ENCODE measurements at regions not wholly inside any gene's neighbourhood (a gene's known extent, or its start where the extent isn't known, plus 50 kb on each side); places are given as distances from the start of the nearest gene placed in this dataset.
A peak's percentile ranks its signal among the peaks of the same experiment; 100 is the strongest.
"Not testable (repeated sequence)": the region's sequence is repeated elsewhere in the genome, so short reads cannot be mapped to it uniquely, and the experiment has no call there.

DNA sequence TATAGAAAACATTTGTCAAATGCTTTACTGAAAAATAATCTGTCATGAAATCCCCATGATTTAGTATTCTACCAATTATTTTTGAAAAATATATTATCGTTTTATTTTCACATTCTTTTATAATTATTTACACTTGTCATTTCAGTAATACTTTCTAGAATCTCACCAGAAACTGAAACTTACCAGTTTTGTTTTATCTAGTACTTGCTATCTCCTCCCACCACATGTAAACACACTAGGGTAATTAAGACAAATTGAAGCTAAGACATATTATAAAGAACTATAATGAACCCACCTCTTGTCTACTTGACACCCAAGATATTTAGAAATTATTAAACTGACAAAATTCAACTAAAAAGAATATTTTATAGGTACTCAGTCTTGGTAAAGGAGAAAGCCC, 51.5 kb upstream of the GRM3 start:
- no peak for DNase-seq (ENCODE audit: low spot score)

DNA sequence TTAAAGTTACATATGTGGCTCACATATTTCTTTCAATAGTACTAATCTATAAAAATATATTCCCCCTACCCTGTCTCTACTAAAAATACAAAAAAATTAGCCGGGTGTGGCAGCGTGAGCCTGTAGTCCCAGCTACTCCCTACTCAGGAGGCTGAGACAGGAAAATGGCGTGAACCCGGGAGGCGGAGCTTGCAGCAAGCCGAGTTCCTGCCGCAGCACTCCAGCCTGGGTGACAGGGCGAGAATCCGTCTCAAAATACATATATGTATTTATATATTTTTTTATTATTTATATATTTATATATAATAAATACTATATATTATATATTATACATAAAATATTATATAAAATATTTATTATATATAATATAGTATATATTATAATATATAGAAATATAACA, 69.7 kb upstream of the GRM3 start:
- no peak for DNase-seq (ENCODE audit: low spot score)

DNA sequence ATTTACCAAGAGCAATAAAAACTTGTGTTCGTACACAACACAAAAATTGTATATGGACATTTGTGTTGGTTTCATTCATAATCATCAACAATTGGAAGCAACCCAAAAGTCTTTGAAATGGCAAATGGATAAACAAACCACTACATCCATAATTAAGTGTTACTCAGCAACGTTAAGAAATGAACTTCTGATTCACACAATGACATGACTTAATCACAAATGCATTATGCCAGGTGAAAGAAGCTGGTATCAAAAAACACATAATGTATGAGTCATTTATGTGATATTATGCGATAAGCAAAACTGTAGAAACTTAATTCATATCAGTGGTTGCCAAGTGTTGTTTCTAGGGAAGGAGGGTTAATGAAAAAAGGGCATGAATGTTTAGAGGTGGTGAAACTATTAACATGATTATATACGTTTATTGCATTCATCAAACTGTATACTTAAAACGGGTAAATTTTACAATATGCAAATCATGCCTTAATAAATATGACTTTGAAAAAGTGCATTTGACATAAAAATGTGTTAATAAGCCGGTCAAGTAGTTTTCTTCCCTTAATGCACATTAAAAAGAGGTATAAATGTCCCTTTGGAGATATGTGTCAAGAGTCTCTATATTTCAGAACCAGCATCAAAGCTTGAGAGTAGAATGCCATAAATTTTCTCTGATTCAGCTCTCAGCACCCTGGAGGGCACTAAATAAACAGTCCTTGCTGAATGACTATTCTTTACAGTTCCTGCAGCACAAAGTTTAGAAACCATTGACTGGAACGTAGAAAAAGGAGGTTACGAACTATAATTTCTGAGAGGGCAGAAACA, 84.8 kb upstream of the GRM3 start:
- DNase-seq (ENCODE audit: low spot score) = no peak

DNA sequence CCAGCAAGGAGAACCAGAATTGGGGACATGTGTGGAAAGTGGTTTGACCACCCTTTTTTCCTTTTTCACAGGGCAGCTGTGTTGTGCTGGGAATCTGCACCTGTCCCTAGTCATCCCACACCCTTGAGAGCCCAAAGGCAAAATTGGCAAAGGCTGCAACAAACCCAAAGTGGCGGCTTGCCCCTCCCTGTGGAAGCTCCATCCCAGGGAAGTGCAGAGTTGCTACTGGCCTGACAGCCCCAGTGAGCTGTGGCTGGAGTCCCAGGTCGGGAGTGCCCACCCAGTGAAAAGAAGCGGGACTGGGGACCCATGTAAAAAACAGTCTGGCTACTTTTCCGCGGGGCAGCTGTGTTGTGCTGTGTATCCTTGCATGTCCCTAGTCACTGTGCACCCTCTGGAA, 109.1 kb upstream of the GRM3 start:
- no peak for DNase-seq (ENCODE audit: low spot score)

DNA sequence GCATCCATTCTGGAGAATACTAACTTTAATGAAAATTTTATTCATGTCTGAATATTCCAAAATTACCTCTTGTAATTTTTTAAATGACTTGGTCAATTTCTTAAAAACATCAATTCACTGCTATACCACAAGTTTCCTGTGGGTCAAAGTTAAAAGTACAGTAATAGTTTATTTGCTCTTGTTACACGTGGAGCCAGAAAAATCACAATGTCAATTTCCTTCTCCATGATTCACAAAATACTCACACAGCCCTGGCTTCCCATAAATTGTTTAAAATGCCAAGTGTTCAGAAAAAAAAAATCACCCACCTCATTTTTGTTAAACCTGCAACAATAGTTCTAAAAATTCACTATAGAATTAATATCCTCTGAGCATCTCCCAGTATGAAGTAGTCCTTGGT, 139.5 kb upstream of the GRM3 start:
- no peak for DNase-seq (ENCODE audit: low spot score)

DNA sequence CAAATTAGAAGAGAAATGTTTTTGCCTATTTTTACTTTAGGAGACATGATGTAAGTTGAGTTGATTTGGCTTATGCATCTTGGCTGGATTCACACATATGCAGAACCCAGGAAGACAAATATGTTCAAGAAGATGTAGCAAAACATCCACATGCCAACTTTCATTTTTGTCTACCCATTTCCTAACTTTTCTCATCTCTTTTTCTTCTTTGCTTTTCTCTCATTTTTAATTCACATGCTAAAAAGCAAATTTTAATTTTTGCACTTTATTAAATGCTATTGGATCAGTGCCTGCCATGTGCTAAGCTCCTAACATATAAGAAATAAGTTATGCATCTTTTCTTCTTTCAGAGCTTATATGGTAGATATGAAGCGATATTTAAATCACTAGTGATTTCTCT, 143.7 kb upstream of the GRM3 start:
- DNase-seq (ENCODE audit: low spot score) = no peak

DNA sequence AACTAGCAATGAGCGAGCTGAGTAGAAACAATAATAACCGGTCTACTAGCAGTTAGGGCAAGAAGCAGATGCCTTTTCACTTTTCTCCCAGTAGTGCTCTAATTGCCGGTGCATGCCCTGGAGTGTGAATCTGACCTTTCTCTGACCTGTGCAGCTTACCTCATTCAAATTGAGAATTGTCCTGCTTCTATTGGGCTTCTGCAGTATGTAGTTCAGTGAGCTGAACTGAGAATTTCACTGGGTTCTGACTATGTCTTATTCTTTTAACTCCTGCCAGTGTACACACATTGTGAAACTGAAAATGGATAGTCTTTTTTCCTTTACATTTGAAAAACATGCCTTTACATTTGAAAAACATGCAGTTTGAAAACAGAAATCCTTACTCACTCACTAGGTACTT, 157.9 kb upstream of the GRM3 start:
- DNase-seq (ENCODE audit: low spot score) = no peak

DNA sequence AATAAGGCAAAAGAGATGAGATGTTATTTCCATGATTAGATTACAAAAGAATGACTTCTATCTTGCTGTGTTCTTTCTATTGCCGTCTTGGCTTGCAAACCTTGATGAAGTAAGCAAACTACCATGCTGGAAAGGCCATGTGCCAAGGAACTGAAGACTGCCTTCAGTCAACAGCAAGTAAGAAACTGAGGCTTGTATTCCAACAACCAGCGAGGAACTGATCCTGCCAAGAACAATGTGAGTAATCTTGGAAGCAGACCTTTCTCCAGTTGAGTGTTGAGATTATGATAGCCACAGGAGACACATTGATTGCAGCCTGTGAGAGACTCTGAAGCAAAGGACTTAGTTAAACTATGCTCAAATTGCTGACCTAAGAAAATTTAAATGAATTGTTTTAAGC, 164.6 kb upstream of the GRM3 start:
- DNase-seq (ENCODE audit: low spot score) = no peak

DNA sequence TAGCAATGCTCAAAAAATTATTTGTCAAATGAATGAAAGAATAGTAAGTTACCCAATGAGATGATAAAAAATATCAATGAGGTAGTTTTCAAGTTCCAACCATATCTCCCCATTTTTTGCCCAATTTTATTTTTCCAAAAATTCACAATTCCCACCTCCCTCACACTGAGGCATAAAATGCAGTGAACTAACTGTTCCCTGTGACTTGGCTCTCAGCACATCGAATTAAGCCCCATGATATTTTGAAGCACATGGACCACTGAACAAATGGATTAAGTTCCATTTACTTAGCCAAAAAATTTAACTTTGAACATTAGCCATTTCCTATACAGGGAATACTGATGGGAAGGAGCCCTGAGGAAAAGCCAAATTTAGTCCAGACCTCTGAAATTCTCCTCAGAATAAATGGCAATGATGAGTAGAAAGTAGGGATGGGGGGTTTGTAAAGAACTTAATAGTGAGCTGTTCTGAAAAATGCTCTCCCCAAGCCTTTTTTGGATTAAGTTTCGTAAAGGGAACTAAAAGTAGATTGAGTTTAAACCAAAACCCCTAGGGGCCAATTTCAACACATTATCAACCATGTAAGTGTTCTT, 166.3 kb upstream of the GRM3 start:
- no peak for DNase-seq (ENCODE audit: low spot score)

DNA sequence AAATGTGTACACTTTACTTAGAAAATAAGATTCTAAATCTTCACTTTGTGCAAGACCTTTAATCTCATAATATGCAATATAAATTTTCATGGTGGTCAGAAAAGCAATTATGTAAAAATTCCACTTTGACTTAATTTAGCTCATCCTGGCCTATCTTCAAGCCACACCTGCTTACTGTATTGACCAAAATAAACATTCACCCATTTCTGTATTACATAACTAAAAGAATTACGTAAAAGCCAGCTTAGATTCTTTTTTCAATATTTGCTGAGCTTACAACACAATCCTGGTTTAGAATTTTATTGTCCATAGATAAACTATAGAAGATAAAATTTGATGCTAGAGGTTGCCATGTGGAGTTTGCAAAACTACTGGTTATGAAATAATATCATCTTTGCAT, 172.9 kb upstream of the GRM3 start:
- no peak for DNase-seq (ENCODE audit: low spot score)

DNA sequence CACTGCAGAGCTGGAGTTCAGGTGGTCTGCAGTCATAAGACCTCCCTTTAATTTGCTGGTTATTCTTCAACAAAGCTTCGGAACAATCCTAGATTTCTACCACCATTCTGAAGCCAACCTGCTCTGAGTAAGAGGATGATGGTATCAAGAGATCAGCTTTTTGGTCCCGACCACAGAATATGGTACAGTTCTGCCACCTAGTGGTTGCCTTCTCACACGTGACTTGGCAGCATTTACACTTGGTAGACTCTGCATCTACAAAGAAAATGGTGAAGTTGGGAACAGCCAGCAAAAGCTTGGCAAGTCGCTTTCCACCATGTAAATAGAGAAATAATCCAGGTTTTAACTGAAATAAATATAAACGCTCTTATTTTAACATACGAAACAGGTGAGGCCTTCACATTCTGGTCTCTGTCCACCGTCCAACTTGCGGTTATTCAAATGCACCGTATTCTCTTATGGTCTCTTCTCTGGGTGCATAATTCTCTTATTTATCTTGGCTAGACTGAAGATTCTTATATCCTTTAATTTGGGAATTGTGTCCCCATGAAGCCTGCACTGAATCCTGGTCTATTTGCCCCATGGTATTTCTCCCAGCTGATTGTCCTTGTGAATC, 173.9 kb upstream of the GRM3 start:
- peak; percentile 73 for DNase-seq (ENCODE audit: low spot score)

DNA sequence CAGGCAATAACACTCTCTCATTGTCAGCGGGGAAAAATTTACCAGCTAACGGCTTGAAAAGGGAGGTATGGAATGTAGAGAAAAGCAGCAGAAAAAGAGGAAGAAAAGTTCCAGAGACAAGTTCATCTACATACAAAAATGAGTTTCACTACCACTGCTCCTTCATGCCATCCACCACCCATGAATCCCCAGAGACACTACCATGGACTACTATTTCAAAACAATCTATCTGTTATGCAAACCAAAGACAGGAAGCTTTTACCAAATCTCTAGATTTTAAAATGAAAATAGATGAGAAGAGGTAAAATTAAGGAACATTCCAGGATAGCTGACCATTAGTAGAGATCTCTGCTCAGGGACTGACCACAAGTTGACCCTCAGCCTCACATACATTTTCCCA, 189.0 kb upstream of the GRM3 start:
- DNase-seq (ENCODE audit: low spot score) = no peak

DNA sequence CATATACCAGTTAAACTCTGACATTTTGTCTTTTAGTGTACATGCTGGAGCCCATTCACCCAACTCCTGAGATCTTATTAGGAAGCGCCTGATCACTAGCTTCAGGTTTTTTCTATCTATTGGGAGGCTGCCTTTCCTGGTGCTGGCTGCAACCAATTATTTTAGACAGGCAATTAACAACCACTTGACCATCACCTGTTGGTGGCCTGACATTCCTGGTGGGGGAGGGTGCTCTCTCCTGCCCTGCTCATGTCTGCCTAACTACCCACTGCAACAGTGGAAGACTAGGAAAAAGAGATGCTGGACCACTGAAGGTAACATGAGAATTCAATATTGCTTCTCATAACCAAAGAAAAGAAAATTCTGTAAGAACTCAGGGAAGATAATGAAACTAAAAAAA, 190.3 kb upstream of the GRM3 start:
- DNase-seq (ENCODE audit: low spot score) = no peak

DNA sequence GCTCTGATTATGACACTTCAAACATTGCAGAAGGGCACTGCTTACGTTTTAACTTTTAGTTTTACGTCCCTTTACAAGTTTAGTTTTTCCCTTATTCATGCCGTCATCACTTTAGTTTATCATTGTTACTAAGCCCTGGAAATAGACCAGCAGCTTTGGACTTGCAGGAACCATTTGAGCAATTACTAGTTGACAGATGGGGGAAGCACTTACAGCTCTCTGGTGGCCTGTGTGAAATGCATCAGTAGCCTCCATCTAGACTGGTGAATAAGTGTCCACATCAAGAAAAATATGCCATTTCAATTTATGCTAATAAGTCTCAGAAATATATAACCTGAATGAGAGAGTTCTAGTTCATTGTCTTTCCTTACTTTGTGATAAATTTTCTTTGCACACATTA, 194.9 kb upstream of the GRM3 start:
- no peak for DNase-seq (ENCODE audit: low spot score)

DNA sequence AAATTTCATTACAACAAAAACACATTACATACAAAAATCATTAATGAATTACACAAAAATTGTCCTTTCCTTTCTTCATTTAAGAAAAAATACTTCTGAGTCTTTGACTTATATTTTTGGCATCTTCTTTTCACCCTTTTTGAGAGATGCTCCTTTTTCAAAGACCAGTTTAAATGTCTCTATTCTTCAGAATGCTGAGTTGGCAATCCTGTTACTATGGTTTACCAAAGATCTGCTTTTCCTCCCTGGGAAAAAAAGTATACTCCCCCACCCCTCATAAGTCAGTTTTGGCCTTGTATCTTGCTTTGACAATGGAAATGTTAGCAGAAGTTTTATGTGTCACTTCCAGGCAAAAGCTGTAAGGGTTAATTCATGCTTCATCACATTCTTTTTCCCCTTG, 198.4 kb upstream of the GRM3 start:
- DNase-seq (ENCODE audit: low spot score) = no peak

DNA sequence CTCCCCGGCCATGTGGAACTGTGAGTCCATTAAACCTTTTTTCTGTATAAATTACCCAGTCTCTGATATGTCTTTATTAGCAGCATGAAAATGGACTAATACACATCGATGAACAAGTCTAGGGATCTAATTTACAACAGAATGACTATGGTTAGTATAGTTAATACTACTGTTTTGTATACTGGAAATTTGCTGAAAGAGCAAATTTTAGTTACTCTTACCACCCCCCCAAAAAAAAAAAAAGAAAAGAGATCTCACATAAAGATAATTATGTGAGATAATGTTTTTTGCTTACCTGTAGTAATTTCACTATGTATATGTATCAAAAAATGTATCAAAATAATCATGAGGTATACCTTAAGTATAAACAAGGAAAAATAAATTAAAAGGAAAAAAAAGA, 199.5 kb upstream of the GRM3 start:
- no peak for DNase-seq (ENCODE audit: low spot score)

DNA sequence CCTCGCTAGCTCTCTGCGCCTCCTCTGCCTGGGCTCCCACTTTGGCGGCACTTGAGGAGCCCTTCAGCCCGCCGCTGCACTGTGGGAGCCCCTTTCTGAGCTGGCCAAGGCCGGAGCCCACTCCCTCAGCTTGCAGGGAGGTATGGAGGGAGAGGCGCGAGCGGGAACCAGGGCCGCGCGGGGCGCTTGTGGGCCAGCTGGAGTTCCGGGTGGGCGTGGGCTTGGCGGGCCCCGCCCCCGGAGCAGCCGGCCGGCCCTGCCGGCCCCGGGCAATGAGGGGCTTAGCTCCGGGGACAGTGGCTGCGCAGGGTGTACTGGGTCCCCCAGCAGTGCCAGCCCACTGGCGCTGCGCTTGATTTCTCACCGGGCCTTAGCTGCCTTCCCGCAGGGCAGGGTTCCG, 203.3 kb upstream of the GRM3 start:
- DNase-seq (ENCODE audit: low spot score) = not testable (repeated sequence)

DNA sequence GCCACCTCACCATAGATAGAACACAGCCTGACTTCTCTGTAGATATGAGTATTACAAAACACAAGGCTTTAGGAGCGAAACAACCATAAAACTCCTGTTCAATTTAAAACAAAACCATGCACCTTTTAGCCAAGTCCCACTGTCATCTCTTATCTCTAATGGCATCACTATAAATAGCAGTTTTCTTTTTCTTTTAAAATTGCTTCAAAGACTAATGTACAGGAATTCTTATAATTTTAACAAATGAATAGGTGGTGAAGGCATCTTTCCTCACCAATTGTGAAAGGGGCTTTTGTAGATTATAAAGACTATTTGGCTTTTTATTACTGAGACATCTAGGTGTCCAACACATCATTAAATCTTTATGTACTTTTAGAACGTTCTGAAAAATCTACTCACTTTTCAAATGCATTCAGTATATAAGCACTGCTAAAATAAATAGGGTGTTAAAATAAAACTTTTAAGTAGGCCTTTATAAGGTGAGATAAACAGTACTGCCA, 205.7 kb upstream of the GRM3 start:
- DNase-seq (ENCODE audit: low spot score) = no peak

DNA sequence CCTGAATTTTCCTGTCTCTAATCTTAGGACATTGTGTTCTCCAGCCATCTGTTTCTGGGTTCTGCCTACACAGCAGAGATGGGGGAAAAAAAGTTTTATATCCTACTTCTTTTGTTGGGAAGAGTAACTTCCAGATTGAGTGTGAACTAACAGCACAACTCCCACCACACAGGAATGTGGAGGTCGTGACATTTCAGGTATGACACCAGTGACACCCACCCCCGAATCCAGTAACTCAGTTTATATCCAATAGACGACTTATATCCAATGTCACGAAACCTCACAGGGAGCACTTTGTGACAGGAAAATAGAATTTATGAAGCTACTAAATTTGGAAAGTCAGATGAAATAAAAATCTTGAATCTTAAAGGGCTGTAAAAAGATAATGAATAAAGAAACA, 211.9 kb upstream of the GRM3 start:
- no peak for DNase-seq (ENCODE audit: low spot score)

DNA sequence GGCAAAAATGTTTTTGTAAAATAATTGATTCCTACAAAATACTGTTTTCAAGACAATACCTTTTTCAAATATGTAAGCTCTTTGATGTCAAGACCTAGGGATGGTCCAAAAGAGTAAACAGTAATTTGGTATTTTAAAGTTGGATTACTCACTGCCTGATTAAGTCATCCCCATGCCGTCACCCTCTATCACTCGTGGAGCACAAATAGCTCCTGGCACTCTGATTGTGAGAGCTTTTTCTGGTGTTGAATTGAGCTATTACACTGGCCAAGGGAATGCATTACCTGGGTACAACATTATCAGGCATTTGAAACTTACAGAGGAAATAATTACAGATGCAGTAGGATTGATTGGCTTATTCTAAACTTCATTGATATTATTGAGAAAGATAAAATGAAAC, 231.9 kb upstream of the GRM3 start:
- no peak for DNase-seq (ENCODE audit: low spot score)

DNA sequence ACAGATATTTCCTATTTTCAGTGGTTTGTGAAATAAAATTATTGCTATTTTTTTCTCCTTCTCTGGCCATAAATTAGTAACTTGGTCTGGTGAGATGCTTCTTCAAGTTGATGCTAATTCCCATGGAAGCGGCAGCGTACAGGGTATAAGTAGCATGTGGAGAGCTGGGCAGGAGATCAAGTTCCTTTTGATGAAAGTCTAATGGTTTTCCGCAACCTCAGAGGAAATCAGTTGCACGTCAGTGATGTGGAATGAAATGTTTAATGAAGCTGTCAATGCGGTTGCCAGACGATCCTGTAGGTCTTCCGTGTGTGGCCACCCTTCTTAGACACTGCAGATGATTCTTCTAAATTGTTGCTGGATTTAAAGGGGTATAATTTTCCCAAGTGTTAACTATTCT, 236.4 kb upstream of the GRM3 start:
- DNase-seq (ENCODE audit: low spot score) = peak; percentile 14

DNA sequence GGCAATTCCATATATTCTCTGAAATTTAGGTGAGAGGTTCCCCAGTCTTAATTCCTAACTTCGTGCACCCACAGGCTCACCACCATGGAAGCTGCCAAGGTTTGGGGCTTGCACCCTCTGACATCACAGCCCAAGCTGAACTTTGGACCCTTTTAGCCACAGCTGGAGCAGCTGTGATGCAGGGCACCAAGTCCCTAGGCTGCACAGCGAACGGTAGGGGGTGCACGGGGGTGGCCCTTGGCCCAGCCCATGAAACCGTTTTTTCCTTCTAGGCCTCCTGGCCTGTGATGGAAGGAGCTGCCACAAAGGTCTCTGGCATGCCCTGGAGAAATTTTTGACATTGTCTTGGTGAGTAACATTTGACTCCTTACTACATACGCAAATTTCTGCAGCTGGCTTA, 251.9 kb upstream of the GRM3 start:
- DNase-seq (ENCODE audit: low spot score) = no peak

DNA sequence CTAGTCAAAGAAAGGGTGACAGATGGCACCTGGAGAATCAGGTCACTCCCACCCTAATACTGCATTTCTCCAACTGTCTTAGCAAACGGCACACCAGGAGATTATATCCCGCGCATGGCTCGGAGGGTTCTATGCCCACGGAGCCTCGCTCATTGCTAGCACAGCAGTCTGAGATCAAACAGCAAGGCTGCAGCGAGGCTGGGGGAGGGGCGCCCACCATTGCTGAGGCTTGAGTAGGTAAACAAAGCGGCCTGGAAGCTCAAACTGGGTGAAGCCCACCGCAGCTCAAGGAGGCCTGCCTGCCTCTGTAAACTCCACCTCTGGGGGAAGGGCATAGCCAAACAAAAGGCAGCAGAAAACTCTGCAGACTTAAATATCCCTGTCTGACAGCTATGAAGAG, 268.1 kb upstream of the GRM3 start:
- DNase-seq (ENCODE audit: low spot score) = not testable (repeated sequence)

DNA sequence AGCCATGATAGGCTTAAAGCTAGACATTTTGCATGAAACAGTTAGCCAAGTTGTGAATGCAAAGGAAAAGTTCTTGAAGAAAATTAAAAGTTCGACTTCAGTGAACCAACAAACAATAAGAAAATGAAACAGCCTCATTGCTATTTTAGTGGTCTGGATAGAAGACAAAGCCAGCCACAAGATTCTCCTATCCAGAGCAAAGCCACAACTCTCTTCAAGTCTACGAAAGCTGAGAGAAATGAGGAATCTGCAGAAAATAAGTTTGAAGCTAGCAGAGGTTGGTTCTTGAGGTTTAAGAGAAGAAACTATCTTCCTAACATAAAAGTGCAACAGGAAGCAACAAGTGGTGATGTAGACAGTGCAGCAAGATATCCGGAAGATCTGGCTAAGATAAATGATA, 271.4 kb upstream of the GRM3 start:
- no peak for DNase-seq (ENCODE audit: low spot score)

All from Ammon's horn (tissue), 1 donor.